H9 (cell line): ENCODE measurements at regions not wholly inside any gene's neighbourhood (a gene's known extent, or its start where the extent isn't known, plus 50 kb on each side); places are given as distances from the start of the nearest gene placed in this dataset.

Source experiments
- DNase-seq: peaks from one replicate; pipeline ENCODE4 v3.0.0-alpha.2; 2017
- H2AFZ ChIP-seq: one replicate; pipeline ENCODE4 v1.6.1; 2013; ENCODE audit warnings: mild to moderate bottlenecking, low read length, control low read depth, moderate library complexity
- H2AK5ac ChIP-seq: 2 replicates; pipeline ENCODE4 v1.6.1; 2013; ENCODE audit warnings: low read length, control low read depth, mixed read lengths; ENCODE audit not compliant: insufficient read length
- H2BK120ac ChIP-seq: one replicate; pipeline ENCODE4 v1.6.1; 2013; ENCODE audit warnings: low read depth, mild to moderate bottlenecking, low read length, control low read depth, inconsistent platforms; ENCODE audit not compliant: poor library complexity, severe bottlenecking
- H2BK12ac ChIP-seq: 2 replicates; pipeline ENCODE4 v1.6.1; 2013; ENCODE audit warnings: low read length, control low read depth, mixed read lengths, low read depth; ENCODE audit not compliant: insufficient read length
- H2BK15ac ChIP-seq: 2 replicates; pipeline ENCODE4 v1.6.1; 2013; ENCODE audit warnings: low read depth, low read length, control low read depth
- H2BK20ac ChIP-seq: one replicate; pipeline ENCODE4 v1.6.1; 2013; ENCODE audit warnings: low read depth, mild to moderate bottlenecking, low read length, control low read depth, inconsistent platforms; ENCODE audit not compliant: poor library complexity, severe bottlenecking
- H2BK5ac ChIP-seq: 2 replicates; pipeline ENCODE4 v1.6.1; 2013; ENCODE audit warnings: low read length, control low read depth, mixed read lengths; ENCODE audit not compliant: insufficient read length
- H3K14ac ChIP-seq: 2 replicates; pipeline ENCODE4 v1.6.1; 2013; ENCODE audit warnings: low read length, control low read depth; ENCODE audit not compliant: insufficient read depth
- H3K18ac ChIP-seq: 2 replicates; pipeline ENCODE4 v1.6.1; 2013; ENCODE audit warnings: low read depth, mild to moderate bottlenecking, mixed read lengths, low read length, control low read depth; ENCODE audit not compliant: insufficient read length
- H3K23ac ChIP-seq: 2 replicates; pipeline ENCODE4 v1.6.1; 2013; ENCODE audit warnings: low read length, control low read depth, mixed read lengths, low read depth; ENCODE audit not compliant: insufficient read length
- H3K23me2 ChIP-seq: 2 replicates; pipeline ENCODE4 v1.6.1; 2013; ENCODE audit warnings: low read depth, mild to moderate bottlenecking, mixed read lengths, low read length, control low read depth; ENCODE audit not compliant: insufficient read length, poor library complexity, severe bottlenecking
- H3K27ac ChIP-seq: 2 replicates; pipeline ENCODE4 v1.5.1; 2013; ENCODE audit warnings: low read length, control low read depth, mixed read lengths, low read depth; ENCODE audit not compliant: insufficient read length
- H3K27me3 ChIP-seq: 2 replicates; pipeline ENCODE4 v1.6.1; 2013; ENCODE audit warnings: low read length, control low read depth, inconsistent platforms; ENCODE audit not compliant: insufficient read depth
- H3K4ac ChIP-seq: 2 replicates; pipeline ENCODE4 v1.6.1; 2013; ENCODE audit warnings: low read depth, mild to moderate bottlenecking, control low read depth, inconsistent platforms, low read length, moderate library complexity
- H3K4me1 ChIP-seq: 2 replicates; pipeline ENCODE4 v1.6.1; 2013; ENCODE audit warnings: low read length, control low read depth, inconsistent platforms; ENCODE audit not compliant: insufficient read depth
- H3K4me2 ChIP-seq: 2 replicates; pipeline ENCODE4 v1.6.1; 2013; ENCODE audit warnings: low read length, control low read depth, mixed read lengths; ENCODE audit not compliant: insufficient read length, insufficient read depth
- H3K56ac ChIP-seq: 2 replicates; pipeline ENCODE4 v1.6.1; 2013; ENCODE audit warnings: low read depth, mild to moderate bottlenecking, mixed read lengths, low read length, control low read depth; ENCODE audit not compliant: insufficient read length
- H3K79me1 ChIP-seq: 2 replicates; pipeline ENCODE4 v1.6.1; 2013; ENCODE audit warnings: low read depth, mild to moderate bottlenecking, moderate library complexity, low read length, control low read depth, inconsistent platforms; ENCODE audit not compliant: insufficient read depth, poor library complexity, severe bottlenecking
- H3K79me2 ChIP-seq: 2 replicates; pipeline ENCODE4 v1.6.1; 2013; ENCODE audit warnings: low read length, control low read depth, inconsistent platforms; ENCODE audit not compliant: insufficient read depth
- H3K9ac ChIP-seq: 2 replicates; pipeline ENCODE4 v1.6.1; 2013; ENCODE audit warnings: low read length, control low read depth, mixed read lengths; ENCODE audit not compliant: insufficient read length; ENCODE audit errors: extremely low read depth
- H3K9me3 ChIP-seq: one replicate; pipeline ENCODE4 v1.6.1; 2013; ENCODE audit warnings: low read depth, low read length, inconsistent platforms; ENCODE audit not compliant: control insufficient read depth
- H3T11ph ChIP-seq: one replicate; pipeline ENCODE4 v1.6.1; 2013; ENCODE audit warnings: mild to moderate bottlenecking, low read length, control low read depth, inconsistent platforms
- H4K20me1 ChIP-seq: one replicate; pipeline ENCODE4 v1.6.1; 2013; ENCODE audit not compliant: control insufficient read depth, insufficient read length, insufficient read depth
- H4K5ac ChIP-seq: 2 replicates; pipeline ENCODE4 v1.6.1; 2013; ENCODE audit warnings: low read depth, mild to moderate bottlenecking, mixed read lengths, low read length, control low read depth; ENCODE audit not compliant: insufficient read length
- H4K8ac ChIP-seq: replicated peaks from 2 replicates; pipeline ENCODE4 v1.6.1; 2013; ENCODE audit warnings: low read length, control low read depth, mixed read lengths, low read depth; ENCODE audit not compliant: insufficient read length
- H4K91ac ChIP-seq: 2 replicates; pipeline ENCODE4 v1.6.1; 2013; ENCODE audit warnings: low read depth, mild to moderate bottlenecking, moderate library complexity, mixed read lengths, low read length, control low read depth; ENCODE audit not compliant: insufficient read length
- H3K27ac Mint-ChIP-seq, 3 experiments: 2 replicates in 2 of 3; 3 replicates in 1 of 3; pipeline ENCODE4 v1.8.0; 2020 to 2021; ENCODE audit warnings: mixed read lengths in 3 of 3, mild to moderate bottlenecking in 1 of 3, moderate library complexity in 1 of 3
- H3K27me3 Mint-ChIP-seq: 2 replicates; pipeline ENCODE4 v1.8.0; 2021; ENCODE audit warnings: low read depth, mild to moderate bottlenecking, moderate library complexity, mixed read lengths
- H3K36me3 Mint-ChIP-seq, 3 experiments: 2 replicates in 2 of 3; 3 replicates in 1 of 3; pipeline ENCODE4 v1.8.0; 2020 to 2021; ENCODE audit warnings: low read depth in 3 of 3, mixed read lengths in 3 of 3; ENCODE audit not compliant: insufficient read depth in 1 of 3
- H3K4me1 Mint-ChIP-seq, 2 experiments: 2 replicates each; pipeline ENCODE4 v1.8.0; 2020; ENCODE audit warnings: mixed read lengths in 2 of 2
- H3K4me3 Mint-ChIP-seq, 2 experiments: 2 replicates in 1 of 2; 3 replicates in 1 of 2; pipeline ENCODE4 v1.8.0; 2020 to 2021; ENCODE audit warnings: mild to moderate bottlenecking in 2 of 2, mixed read lengths in 2 of 2, moderate library complexity in 1 of 2
- H3K9me3 Mint-ChIP-seq, 2 experiments: 2 replicates in 1 of 2; 3 replicates in 1 of 2; pipeline ENCODE4 v1.8.0; 2020; ENCODE audit warnings: mild to moderate bottlenecking in 2 of 2, mixed read lengths in 2 of 2, moderate library complexity in 1 of 2
- WGBS: extraction: QIAGEN DNeasy Blood & Tissue Kit; methylation state at CpG from one replicate; pipeline ENCODE4 v1.1.7; 2013; ENCODE audit warnings: missing lambda C conversion rate, low lambda C conversion rate, mixed read lengths; ENCODE audit not compliant: insufficient read length; ENCODE audit errors: extremely low coverage; 5-methylcytosine and 5-hydroxymethylcytosine counted together
- TF ChIP-seq, protein P1 (sequence below): fragments of 200-600 bp; sonication (generic); conservative IDR thresholded peaks from 3 replicates; pipeline ENCODE4 v1.8.0; 2021; ENCODE audit warnings: antibody characterized with exemption, mild to moderate bottlenecking

DNA sequence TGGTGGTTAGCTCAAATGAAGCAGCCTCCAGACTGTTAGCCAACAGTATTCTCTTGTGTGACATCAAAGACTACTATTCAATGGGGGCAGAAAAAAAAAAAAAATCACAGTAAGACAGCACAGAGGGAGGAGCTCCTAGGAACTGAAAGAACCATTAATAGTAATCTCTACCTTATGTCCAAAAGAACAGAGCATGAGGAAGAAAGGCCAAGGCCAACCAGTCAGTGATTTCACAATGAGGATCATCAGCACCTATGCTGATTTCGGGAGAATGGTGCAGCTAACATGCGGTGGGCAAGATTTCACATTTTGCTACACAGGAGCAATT, 66.3 kb upstream of the SOX5 start:
- H4K5ac ChIP-seq, result no peak overlapping the region
- no peak overlapping the region for H3K4me2 ChIP-seq
- H3T11ph ChIP-seq, result no peak overlapping the region
- H3K23ac ChIP-seq, result no peak overlapping the region
- H3K14ac ChIP-seq, result no peak overlapping the region
- DNase-seq, result no peak
- no peak overlapping the region for H3K56ac ChIP-seq
- H3K79me1 ChIP-seq, result no peaks in the 10 kb centered on the region
- Mint-ChIP-seq H3K4me3 (no peak overlapping the region), H3K4me1 (peaks cover 32 to 36% of the 10 kb centered on the region in 2 experiments), H3K27me3 (peaks cover 66% of the 10 kb centered on the region), H3K9me3 (no peaks in the 10 kb centered on the region; a peak in 1 of 5 replicates), H3K36me3 (peaks cover 0 to 4% (median 0%) of the 10 kb centered on the region in 3 experiments; a peak in 1 of 7 replicates), H3K27ac (no peak overlapping the region)
- no peak overlapping the region for H2BK5ac ChIP-seq
- no CpG with 5 or more reads among the region's 2 CpGs for WGBS
- TF ChIP-seq, protein P1, sequence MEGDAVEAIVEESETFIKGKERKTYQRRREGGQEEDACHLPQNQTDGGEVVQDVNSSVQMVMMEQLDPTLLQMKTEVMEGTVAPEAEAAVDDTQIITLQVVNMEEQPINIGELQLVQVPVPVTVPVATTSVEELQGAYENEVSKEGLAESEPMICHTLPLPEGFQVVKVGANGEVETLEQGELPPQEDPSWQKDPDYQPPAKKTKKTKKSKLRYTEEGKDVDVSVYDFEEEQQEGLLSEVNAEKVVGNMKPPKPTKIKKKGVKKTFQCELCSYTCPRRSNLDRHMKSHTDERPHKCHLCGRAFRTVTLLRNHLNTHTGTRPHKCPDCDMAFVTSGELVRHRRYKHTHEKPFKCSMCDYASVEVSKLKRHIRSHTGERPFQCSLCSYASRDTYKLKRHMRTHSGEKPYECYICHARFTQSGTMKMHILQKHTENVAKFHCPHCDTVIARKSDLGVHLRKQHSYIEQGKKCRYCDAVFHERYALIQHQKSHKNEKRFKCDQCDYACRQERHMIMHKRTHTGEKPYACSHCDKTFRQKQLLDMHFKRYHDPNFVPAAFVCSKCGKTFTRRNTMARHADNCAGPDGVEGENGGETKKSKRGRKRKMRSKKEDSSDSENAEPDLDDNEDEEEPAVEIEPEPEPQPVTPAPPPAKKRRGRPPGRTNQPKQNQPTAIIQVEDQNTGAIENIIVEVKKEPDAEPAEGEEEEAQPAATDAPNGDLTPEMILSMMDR, result no peak
- H2BK15ac ChIP-seq, result no peak overlapping the region
- H3K9ac ChIP-seq, result no peak overlapping the region
- H2AFZ ChIP-seq, result no peak overlapping the region
- no peak overlapping the region for H2BK120ac ChIP-seq
- H2BK12ac ChIP-seq, result no peak overlapping the region
- no peak overlapping the region for H4K91ac ChIP-seq
- no peak overlapping the region for H4K8ac ChIP-seq
- H3K27ac ChIP-seq, result no peak overlapping the region
- H3K23me2 ChIP-seq, result no peaks in the 10 kb centered on the region
- no peaks in the 10 kb centered on the region for H3K9me3 ChIP-seq
- peaks cover 4% of the 10 kb centered on the region; the same call in 1 of the 2 replicates for H3K27me3 ChIP-seq
- H3K18ac ChIP-seq, result no peak overlapping the region
- H4K20me1 ChIP-seq, result no peaks in the 10 kb centered on the region
- no peaks in the 10 kb centered on the region for H3K79me2 ChIP-seq
- H2AK5ac ChIP-seq, result no peak overlapping the region
- no peaks in the 10 kb centered on the region for H3K4me1 ChIP-seq
- no peak overlapping the region for H2BK20ac ChIP-seq
- no peak overlapping the region for H3K4ac ChIP-seq
